OCI-LY3 (cell line): ENCODE measurements at regions not wholly inside any gene's neighbourhood (a gene's known extent, or its start where the extent isn't known, plus 50 kb on each side); places are given as distances from the start of the nearest gene placed in this dataset.
"Not testable (repeated sequence)": the region's sequence is repeated elsewhere in the genome, so short reads cannot be mapped to it uniquely, and the experiment has no call there.

Experiments used
- H2AFZ ChIP-seq: fragments of 200-600, 300-600 bp; shearing (Covaris generic); 2 replicates; pipeline ENCODE4 v1.6.0; 2014; ENCODE audit warnings: antibody characterized with exemption, low read depth, low read length
- H3K27ac ChIP-seq: fragments of 200-600, 300-600 bp; sonication (generic); 2 replicates; pipeline ENCODE4 v1.5.1; 2014; ENCODE audit warnings: mild to moderate bottlenecking, low read length, moderate library complexity, mixed read lengths
- H3K27me3 ChIP-seq: fragments of 200-600, 300-600 bp; sonication (generic); 2 replicates; pipeline ENCODE4 v1.6.1; 2014; ENCODE audit warnings: low read depth, low read length, mixed read lengths
- H3K36me3 ChIP-seq: fragments of 200-600, 300-600 bp; sonication (generic); replicated peaks from 2 replicates; pipeline ENCODE3; 2014; ENCODE audit warnings: low read depth, low read length, mixed read lengths
- H3K4me1 ChIP-seq: fragments of 300-600, 200-600 bp; sonication (generic); 2 replicates; pipeline ENCODE4 v1.6.1; 2014; ENCODE audit warnings: low read length, mixed read lengths
- H3K4me2 ChIP-seq: fragments of 200-600, 300-600 bp; sonication (generic); 2 replicates; pipeline ENCODE4 v1.6.1; 2014; ENCODE audit warnings: low read length, mixed read lengths
- H3K4me3 ChIP-seq: fragments of 300-600, 200-600 bp; sonication (generic); 2 replicates; pipeline ENCODE4 v1.5.1; 2014; ENCODE audit warnings: antibody characterized with exemption, mild to moderate bottlenecking, low read length, moderate library complexity
- H3K79me2 ChIP-seq: fragments of 300-600, 200-600 bp; shearing (Covaris generic); 2 replicates; pipeline ENCODE4 v1.6.1; 2014; ENCODE audit warnings: mild to moderate bottlenecking, low read length, mixed read lengths
- H3K9ac ChIP-seq: fragments of 300-600, 200-600 bp; shearing (Covaris generic); 2 replicates; pipeline ENCODE4 v1.6.0; 2014; ENCODE audit warnings: mild to moderate bottlenecking, low read length, moderate library complexity
- H3K9me3 ChIP-seq: fragments of 200-600, 300-600 bp; shearing (Covaris generic); 2 replicates; pipeline ENCODE4 v1.6.1; 2014; ENCODE audit warnings: low read length, mixed read lengths; ENCODE audit not compliant: insufficient read depth
- H4K20me1 ChIP-seq: fragments of 200-600, 300-600 bp; sonication (generic); 2 replicates; pipeline ENCODE4 v1.6.1; 2016; ENCODE audit warnings: low read length, mixed read lengths; ENCODE audit not compliant: insufficient read depth
- CTCF ChIP-seq: fragments of 200-600, 300-600 bp; sonication (generic); IDR thresholded peaks from 2 replicates; pipeline ENCODE4 v1.5.1; 2014; ENCODE audit warnings: antibody characterized with exemption, low read length, low read depth
- EZH2phosphoT487 ChIP-seq: fragments of 200-600 bp; shearing (Covaris generic); IDR thresholded peaks from 2 replicates; pipeline ENCODE4 v1.6.1; 2018; ENCODE audit warnings: antibody characterized with exemption, mixed run types, low read depth

GRCh38 chr22:25426530-25427308, 137.8 kb upstream of the GRK3 start:
- H3K36me3 ChIP-seq, H3K27ac ChIP-seq, H2AFZ ChIP-seq, H3K4me2 ChIP-seq, H3K27me3 ChIP-seq, H3K9ac ChIP-seq, H4K20me1 ChIP-seq, H3K4me1 ChIP-seq, H3K79me2 ChIP-seq, H3K4me3 ChIP-seq, H3K9me3 ChIP-seq: not testable (repeated sequence)
- peak; percentile 45 for TF ChIP-seq CTCF

- H3K27me3 ChIP-seq, H3K9ac ChIP-seq, H3K79me2 ChIP-seq, H3K4me3 ChIP-seq, H3K27ac ChIP-seq, H4K20me1 ChIP-seq, H2AFZ ChIP-seq, H3K36me3 ChIP-seq, H3K4me1 ChIP-seq, H3K4me2 ChIP-seq, H3K9me3 ChIP-seq: not testable (repeated sequence)
These were observed 132.7 kb upstream of the GRK3 start for GRCh38 chr22:25431637-25432342.

- H3K27me3 ChIP-seq, H3K79me2 ChIP-seq, H3K4me1 ChIP-seq, H3K9ac ChIP-seq, H3K9me3 ChIP-seq, H4K20me1 ChIP-seq, H2AFZ ChIP-seq, H3K36me3 ChIP-seq, H3K4me3 ChIP-seq, H3K27ac ChIP-seq, H3K4me2 ChIP-seq: not testable (repeated sequence)
These were observed 131.0 kb upstream of the GRK3 start for GRCh38 chr22:25433381-25433970.

- TF ChIP-seq EZH2phosphoT487 (no peak), CTCF (no peak)
- Histone ChIP-seq H3K9ac (no peak overlapping the region), H3K79me2 (no peaks in the 10 kb centered on the region), H3K4me1 (no peaks in the 10 kb centered on the region; the same call in 1 of the 2 replicates), H3K36me3 (no peaks in the 10 kb centered on the region), H3K4me3 (no peak overlapping the region), H3K9me3 (no peaks in the 10 kb centered on the region), H3K4me2 (no peak overlapping the region), H3K27me3 (no peaks in the 10 kb centered on the region), H4K20me1 (no peaks in the 10 kb centered on the region), H2AFZ (no peak overlapping the region), H3K27ac (no peak overlapping the region)
These were observed 126.9 kb upstream of the GRK3 start for GRCh38 chr22:25437414-25438160.
